Suprapubic skin (tissue), 4 donors: ENCODE measurements at regions not wholly inside any gene's neighbourhood (a gene's known extent, or its start where the extent isn't known, plus 50 kb on each side); places are given as distances from the start of the nearest gene placed in this dataset.

Source experiments
- DNase-seq, 2 donors: peaks; one replicate each; pipeline ENCODE4 v3.0.0-alpha.2; 2019; ENCODE audit warnings: low spot score in 2 of 2
- H3K27ac ChIP-seq: fragments of 200-600 bp; sonication (generic); one replicate; pipeline ENCODE4 v1.5.1; 2019
- H3K27me3 ChIP-seq: fragments of 200-600 bp; sonication (generic); one replicate; pipeline ENCODE4 v1.5.1; 2019
- H3K36me3 ChIP-seq: fragments of 200-600 bp; sonication (generic); one replicate; pipeline ENCODE4 v1.5.1; 2019
- H3K4me1 ChIP-seq: fragments of 200-600 bp; sonication (generic); one replicate; pipeline ENCODE4 v1.5.1; 2019
- H3K4me3 ChIP-seq: fragments of 200-600 bp; sonication (generic); one replicate; pipeline ENCODE4 v1.5.1; 2019; ENCODE audit warnings: mild to moderate bottlenecking
- H3K9me3 ChIP-seq: fragments of 200-600 bp; sonication (generic); one replicate; pipeline ENCODE4 v1.5.1; 2019
- CTCF ChIP-seq, 2 donors: fragments of 200-600 bp in 1 of 2; fragments of 450-650 bp in 1 of 2; sonication (generic) in 1 of 2; IDR thresholded peaks; one replicate each; pipeline ENCODE4 v1.5.1; 2016 to 2019; ENCODE audit warnings: antibody characterized with exemption in 2 of 2, mild to moderate bottlenecking in 1 of 2, moderate library complexity in 1 of 2
- EP300 ChIP-seq: sonication (generic); formaldehyde crosslinking; IDR thresholded peaks from one replicate; pipeline ENCODE4 v1.6.1; 2017; ENCODE audit warnings: antibody characterized with exemption
- POLR2A ChIP-seq, 2 donors: fragments of 450-650 bp; IDR thresholded peaks; one replicate each; pipeline ENCODE4 v1.6.1; 2017; ENCODE audit warnings: antibody characterized with exemption in 2 of 2, mild to moderate bottlenecking in 2 of 2, moderate library complexity in 2 of 2
- POLR2AphosphoS5 ChIP-seq, 3 donors: sonication (generic); formaldehyde crosslinking; IDR thresholded peaks; one replicate each; pipeline ENCODE4 v1.6.1; 2017; ENCODE audit warnings: antibody characterized with exemption in 3 of 3
- WGBS: methylation state at CpG from one replicate; pipeline ENCODE4 v1.1.5; 2018; 5-methylcytosine and 5-hydroxymethylcytosine counted together

GRCh38 chr2:187867165-187867564 is 312.9 kb upstream of the TFPI start:
- TF ChIP-seq POLR2AphosphoS5 (IDR thresholded peaks at IDR 0.05), result no peak
- no peak for TF ChIP-seq CTCF (IDR thresholded peaks at IDR 0.05)
- no peak for TF ChIP-seq EP300
- TF ChIP-seq POLR2A (IDR thresholded peaks at IDR 0.05), result no peak
- H3K36me3 ChIP-seq, result no peaks in the 10 kb centered on the region
- DNase-seq, result no peak
- no peaks in the 10 kb centered on the region for H3K9me3 ChIP-seq
- no peak overlapping the region for H3K27ac ChIP-seq
- 94% methylated on average over 8 of the region's 8 CpGs for WGBS
- H3K4me3 ChIP-seq, result no peak overlapping the region
- H3K4me1 ChIP-seq, result no peaks in the 10 kb centered on the region
- no peaks in the 10 kb centered on the region for H3K27me3 ChIP-seq

- 94% methylated on average over 9 of the region's 9 CpGs for WGBS
Measured at GRCh38 chr2:187869195-187869594, 315.0 kb upstream of the TFPI start.

GRCh38 chr2:187871506-187871905 is 317.3 kb upstream of the TFPI start:
- DNase-seq, result no peak
- Histone ChIP-seq H3K27me3 (no peaks in the 10 kb centered on the region), H3K9me3 (no peaks in the 10 kb centered on the region), H3K27ac (no peak overlapping the region), H3K4me1 (no peaks in the 10 kb centered on the region), H3K4me3 (no peak overlapping the region), H3K36me3 (no peaks in the 10 kb centered on the region)
- 88% methylated on average over 3 of the region's 3 CpGs for WGBS
- TF ChIP-seq POLR2A (IDR thresholded peaks at IDR 0.05) (no peak), POLR2AphosphoS5 (IDR thresholded peaks at IDR 0.05) (no peak), CTCF (IDR thresholded peaks at IDR 0.05) (no peak), EP300 (no peak)

More at GRCh38 chr2:187869195-187869594, 315.0 kb upstream of the TFPI start:
- TF ChIP-seq POLR2AphosphoS5 (IDR thresholded peaks at IDR 0.05) (no peak), EP300 (no peak), POLR2A (IDR thresholded peaks at IDR 0.05) (no peak), CTCF (IDR thresholded peaks at IDR 0.05) (no peak)
- no peak for DNase-seq
- Histone ChIP-seq H3K4me1 (no peaks in the 10 kb centered on the region), H3K36me3 (no peaks in the 10 kb centered on the region), H3K9me3 (no peaks in the 10 kb centered on the region), H3K27me3 (no peaks in the 10 kb centered on the region), H3K4me3 (no peak overlapping the region), H3K27ac (no peak overlapping the region)

GRCh38 chr2:187873132-187873531 is 318.9 kb upstream of the TFPI start:
- 93% methylated on average over 2 of the region's 2 CpGs for WGBS
- H3K4me1 ChIP-seq, result no peaks in the 10 kb centered on the region
- DNase-seq, result no peak
- TF ChIP-seq POLR2A (IDR thresholded peaks at IDR 0.05) (no peak), POLR2AphosphoS5 (IDR thresholded peaks at IDR 0.05) (no peak), EP300 (no peak), CTCF (IDR thresholded peaks at IDR 0.05) (no peak)
- H3K9me3 ChIP-seq, result no peaks in the 10 kb centered on the region
- no peak overlapping the region for H3K27ac ChIP-seq
- no peak overlapping the region for H3K4me3 ChIP-seq
- no peaks in the 10 kb centered on the region for H3K27me3 ChIP-seq
- H3K36me3 ChIP-seq, result no peaks in the 10 kb centered on the region

GRCh38 chr2:187874786-187875185 is 320.6 kb upstream of the TFPI start:
- H3K4me1 ChIP-seq, result no peaks in the 10 kb centered on the region
- DNase-seq, result no peak
- WGBS, result 52% methylated on average over 2 of the region's 2 CpGs

More at GRCh38 chr2:187874786-187875185, 320.6 kb upstream of the TFPI start:
- TF ChIP-seq CTCF (IDR thresholded peaks at IDR 0.05), result no peak
- no peak for TF ChIP-seq POLR2AphosphoS5 (IDR thresholded peaks at IDR 0.05)
- TF ChIP-seq EP300, result no peak
- no peak for TF ChIP-seq POLR2A (IDR thresholded peaks at IDR 0.05)
- no peaks in the 10 kb centered on the region for H3K9me3 ChIP-seq
- no peak overlapping the region for H3K4me3 ChIP-seq
- no peaks in the 10 kb centered on the region for H3K36me3 ChIP-seq
- no peak overlapping the region for H3K27ac ChIP-seq
- no peaks in the 10 kb centered on the region for H3K27me3 ChIP-seq
